Medulla oblongata (tissue), 1 donor: ENCODE measurements at regions not wholly inside any gene's neighbourhood (a gene's known extent, or its start where the extent isn't known, plus 50 kb on each side); places are given as distances from the start of the nearest gene placed in this dataset.

Experiments used
- DNase-seq: peaks from one replicate; pipeline ENCODE4 v3.0.0-alpha.2; 2015; ENCODE audit errors: extremely low spot score

GRCh38 chr21:27397578-27397977, 430.7 kb upstream of the ADAMTS5 start:
- DNase-seq, result no peak

- DNase-seq, result no peak
Measured at GRCh38 chr21:27393726-27394125, 426.8 kb upstream of the ADAMTS5 start.

- no peak for DNase-seq
Measured at GRCh38 chr21:27391990-27392389, 425.1 kb upstream of the ADAMTS5 start.

GRCh38 chr21:27390384-27390783, 423.5 kb upstream of the ADAMTS5 start:
- DNase-seq, result no peak

- DNase-seq, result no peak
Measured at GRCh38 chr21:27388825-27389224, 421.9 kb upstream of the ADAMTS5 start.

- DNase-seq, result no peak
Measured at GRCh38 chr21:27382404-27382803, 415.5 kb upstream of the ADAMTS5 start.

GRCh38 chr21:27380303-27380702, 413.4 kb upstream of the ADAMTS5 start:
- no peak for DNase-seq

GRCh38 chr21:27379354-27379753, 412.5 kb upstream of the ADAMTS5 start:
- no peak for DNase-seq

- DNase-seq, result no peak
Measured at GRCh38 chr21:27372381-27372780, 405.5 kb upstream of the ADAMTS5 start.

GRCh38 chr21:27371975-27372331, 405.1 kb upstream of the ADAMTS5 start:
- no peak for DNase-seq

- DNase-seq, result no peak
Measured at GRCh38 chr21:27371115-27371974, 404.5 kb upstream of the ADAMTS5 start.

GRCh38 chr21:27369978-27370571, 403.2 kb upstream of the ADAMTS5 start:
- DNase-seq, result no peak

- no peak for DNase-seq
Measured at GRCh38 chr21:27369234-27369633, 402.3 kb upstream of the ADAMTS5 start.

- no peak for DNase-seq
Measured at GRCh38 chr21:27366646-27367235, 399.9 kb upstream of the ADAMTS5 start.

- DNase-seq, result no peak
Measured at GRCh38 chr21:27366036-27366435, 399.1 kb upstream of the ADAMTS5 start.

GRCh38 chr21:27365394-27365793, 398.5 kb upstream of the ADAMTS5 start:
- DNase-seq, result no peak

- no peak for DNase-seq
Measured at GRCh38 chr21:27363719-27364477, 397.0 kb upstream of the ADAMTS5 start.

- DNase-seq, result peak; percentile 15
Measured at GRCh38 chr21:27362249-27362648, 395.4 kb upstream of the ADAMTS5 start.

- no peak for DNase-seq
Measured at GRCh38 chr21:27359141-27359540, 392.3 kb upstream of the ADAMTS5 start.

- no peak for DNase-seq
Measured at GRCh38 chr21:27352885-27353284, 386.0 kb upstream of the ADAMTS5 start.

- DNase-seq, result peak; percentile 23
Measured at GRCh38 chr21:27346041-27346448, 379.2 kb upstream of the ADAMTS5 start.

- DNase-seq, result no peak
Measured at GRCh38 chr21:27339902-27340301, 373.0 kb upstream of the ADAMTS5 start.
